ENCODE measurements at regions not wholly inside any gene's neighbourhood (a gene's known extent, or its start where the extent isn't known, plus 50 kb on each side); places are given as distances from the start of the nearest gene placed in this dataset.

DNA sequence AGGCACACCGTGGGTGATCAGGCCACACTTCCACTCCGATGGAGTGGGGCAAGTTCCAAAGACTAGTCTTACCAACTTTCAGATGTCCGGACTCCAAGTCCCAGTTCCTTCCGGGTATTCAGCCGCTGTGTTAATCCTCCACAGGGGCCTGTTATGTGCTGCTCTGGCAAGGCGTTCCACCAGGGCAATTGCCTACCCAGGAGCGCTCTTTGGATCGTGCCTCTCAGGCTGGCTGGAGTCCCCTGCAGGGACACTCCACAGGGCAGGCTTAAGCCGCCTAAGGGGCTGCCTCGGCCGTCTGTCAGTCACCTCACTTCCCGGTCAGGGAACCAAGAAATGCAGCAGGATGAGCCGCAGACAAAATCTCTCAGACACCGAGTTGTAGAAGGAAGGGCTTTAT is 118.7 kb upstream of the CCNG1 start:
- Mint-ChIP-seq H3K9me3 (peaks cover 10% of the 10 kb centered on the region; the same call in 2 of the 3 replicates), H3K36me3 (ENCODE audit: low read depth) (peaks cover 18% of the 10 kb centered on the region; the same call in 2 of the 3 replicates), H3K27ac (no peak overlapping the region), H3K4me1 (peaks cover 2% of the 10 kb centered on the region), H3K4me3 (no peak overlapping the region), H3K27me3 (ENCODE audit: insufficient read depth, low read depth, poor library complexity) (no peaks in the 10 kb centered on the region)
- no peaks in the 10 kb centered on the region for H3K36me3 ChIP-seq (ENCODE audit: insufficient read depth)
- no peaks in the 10 kb centered on the region for H3K79me2 ChIP-seq (replicated peaks; ENCODE audit: insufficient read depth)
- H4K20me1 ChIP-seq (replicated peaks; ENCODE audit: insufficient read depth) = no peaks in the 10 kb centered on the region
- H3K4me1 ChIP-seq (ENCODE audit: insufficient read depth) = 0 out of 2 replicates have a peak, but pooled peaks cover under 1% of the 10 kb centered on the region
- H3F3A ChIP-seq (replicated peaks; ENCODE audit: low read depth) = no peaks in the 10 kb centered on the region
- no peaks in the 10 kb centered on the region for H3K9me2 ChIP-seq (ENCODE audit: insufficient read depth)
- H3K27ac ChIP-seq (ENCODE audit: low read depth) = no peak overlapping the region
- no peak overlapping the region for H3K4me2 ChIP-seq
- H3K4me3 ChIP-seq = no peak overlapping the region
- DNase-seq (ENCODE audit: low spot score) = no peak
- ATAC-seq = peak; percentile 70; the same call in 2 of the 3 replicates
- no peak for TF ChIP-seq EZH2phosphoT487 (IDR thresholded peaks at IDR 0.05; ENCODE audit: unreplicated experiment)
- TF ChIP-seq, protein P1, sequence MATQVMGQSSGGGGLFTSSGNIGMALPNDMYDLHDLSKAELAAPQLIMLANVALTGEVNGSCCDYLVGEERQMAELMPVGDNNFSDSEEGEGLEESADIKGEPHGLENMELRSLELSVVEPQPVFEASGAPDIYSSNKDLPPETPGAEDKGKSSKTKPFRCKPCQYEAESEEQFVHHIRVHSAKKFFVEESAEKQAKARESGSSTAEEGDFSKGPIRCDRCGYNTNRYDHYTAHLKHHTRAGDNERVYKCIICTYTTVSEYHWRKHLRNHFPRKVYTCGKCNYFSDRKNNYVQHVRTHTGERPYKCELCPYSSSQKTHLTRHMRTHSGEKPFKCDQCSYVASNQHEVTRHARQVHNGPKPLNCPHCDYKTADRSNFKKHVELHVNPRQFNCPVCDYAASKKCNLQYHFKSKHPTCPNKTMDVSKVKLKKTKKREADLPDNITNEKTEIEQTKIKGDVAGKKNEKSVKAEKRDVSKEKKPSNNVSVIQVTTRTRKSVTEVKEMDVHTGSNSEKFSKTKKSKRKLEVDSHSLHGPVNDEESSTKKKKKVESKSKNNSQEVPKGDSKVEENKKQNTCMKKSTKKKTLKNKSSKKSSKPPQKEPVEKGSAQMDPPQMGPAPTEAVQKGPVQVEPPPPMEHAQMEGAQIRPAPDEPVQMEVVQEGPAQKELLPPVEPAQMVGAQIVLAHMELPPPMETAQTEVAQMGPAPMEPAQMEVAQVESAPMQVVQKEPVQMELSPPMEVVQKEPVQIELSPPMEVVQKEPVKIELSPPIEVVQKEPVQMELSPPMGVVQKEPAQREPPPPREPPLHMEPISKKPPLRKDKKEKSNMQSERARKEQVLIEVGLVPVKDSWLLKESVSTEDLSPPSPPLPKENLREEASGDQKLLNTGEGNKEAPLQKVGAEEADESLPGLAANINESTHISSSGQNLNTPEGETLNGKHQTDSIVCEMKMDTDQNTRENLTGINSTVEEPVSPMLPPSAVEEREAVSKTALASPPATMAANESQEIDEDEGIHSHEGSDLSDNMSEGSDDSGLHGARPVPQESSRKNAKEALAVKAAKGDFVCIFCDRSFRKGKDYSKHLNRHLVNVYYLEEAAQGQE (IDR thresholded peaks at IDR 0.05; ENCODE audit: unreplicated experiment) = no peak
- no peak for TF ChIP-seq STAT1 (IDR thresholded peaks at IDR 0.05; ENCODE audit: unreplicated experiment)
- TF ChIP-seq, protein P2, sequence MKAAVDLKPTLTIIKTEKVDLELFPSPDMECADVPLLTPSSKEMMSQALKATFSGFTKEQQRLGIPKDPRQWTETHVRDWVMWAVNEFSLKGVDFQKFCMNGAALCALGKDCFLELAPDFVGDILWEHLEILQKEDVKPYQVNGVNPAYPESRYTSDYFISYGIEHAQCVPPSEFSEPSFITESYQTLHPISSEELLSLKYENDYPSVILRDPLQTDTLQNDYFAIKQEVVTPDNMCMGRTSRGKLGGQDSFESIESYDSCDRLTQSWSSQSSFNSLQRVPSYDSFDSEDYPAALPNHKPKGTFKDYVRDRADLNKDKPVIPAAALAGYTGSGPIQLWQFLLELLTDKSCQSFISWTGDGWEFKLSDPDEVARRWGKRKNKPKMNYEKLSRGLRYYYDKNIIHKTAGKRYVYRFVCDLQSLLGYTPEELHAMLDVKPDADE (IDR thresholded peaks at IDR 0.05) = no peak
- no peak for TF ChIP-seq ZNF114 (CRISPR knock-in tag; IDR thresholded peaks at IDR 0.05)
- TF ChIP-seq ZNF331 (CRISPR knock-in tag; IDR thresholded peaks at IDR 0.05; ENCODE audit: low read depth) = no peak
- TF ChIP-seq POLR2AphosphoS5 (IDR thresholded peaks at IDR 0.05; ENCODE audit: low read depth) = no peak
- TF ChIP-seq EZH2 (IDR thresholded peaks at IDR 0.05; ENCODE audit: low read depth, unreplicated experiment) = no peak
- TF ChIP-seq, protein P3, sequence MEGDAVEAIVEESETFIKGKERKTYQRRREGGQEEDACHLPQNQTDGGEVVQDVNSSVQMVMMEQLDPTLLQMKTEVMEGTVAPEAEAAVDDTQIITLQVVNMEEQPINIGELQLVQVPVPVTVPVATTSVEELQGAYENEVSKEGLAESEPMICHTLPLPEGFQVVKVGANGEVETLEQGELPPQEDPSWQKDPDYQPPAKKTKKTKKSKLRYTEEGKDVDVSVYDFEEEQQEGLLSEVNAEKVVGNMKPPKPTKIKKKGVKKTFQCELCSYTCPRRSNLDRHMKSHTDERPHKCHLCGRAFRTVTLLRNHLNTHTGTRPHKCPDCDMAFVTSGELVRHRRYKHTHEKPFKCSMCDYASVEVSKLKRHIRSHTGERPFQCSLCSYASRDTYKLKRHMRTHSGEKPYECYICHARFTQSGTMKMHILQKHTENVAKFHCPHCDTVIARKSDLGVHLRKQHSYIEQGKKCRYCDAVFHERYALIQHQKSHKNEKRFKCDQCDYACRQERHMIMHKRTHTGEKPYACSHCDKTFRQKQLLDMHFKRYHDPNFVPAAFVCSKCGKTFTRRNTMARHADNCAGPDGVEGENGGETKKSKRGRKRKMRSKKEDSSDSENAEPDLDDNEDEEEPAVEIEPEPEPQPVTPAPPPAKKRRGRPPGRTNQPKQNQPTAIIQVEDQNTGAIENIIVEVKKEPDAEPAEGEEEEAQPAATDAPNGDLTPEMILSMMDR (conservative IDR thresholded peaks at IDR 0.05; ENCODE audit: low read depth in 2 of 2) = no peak
- TF ChIP-seq JUNB (IDR thresholded peaks at IDR 0.05; ENCODE audit: unreplicated experiment) = no peak
- no peak for TF ChIP-seq NANOG (IDR thresholded peaks at IDR 0.05; ENCODE audit: borderline replicate concordance)
- no peak for TF ChIP-seq CREB1 (CRISPR knock-in tag; IDR thresholded peaks at IDR 0.05; ENCODE audit: low read depth)
- TF ChIP-seq, protein P4, sequence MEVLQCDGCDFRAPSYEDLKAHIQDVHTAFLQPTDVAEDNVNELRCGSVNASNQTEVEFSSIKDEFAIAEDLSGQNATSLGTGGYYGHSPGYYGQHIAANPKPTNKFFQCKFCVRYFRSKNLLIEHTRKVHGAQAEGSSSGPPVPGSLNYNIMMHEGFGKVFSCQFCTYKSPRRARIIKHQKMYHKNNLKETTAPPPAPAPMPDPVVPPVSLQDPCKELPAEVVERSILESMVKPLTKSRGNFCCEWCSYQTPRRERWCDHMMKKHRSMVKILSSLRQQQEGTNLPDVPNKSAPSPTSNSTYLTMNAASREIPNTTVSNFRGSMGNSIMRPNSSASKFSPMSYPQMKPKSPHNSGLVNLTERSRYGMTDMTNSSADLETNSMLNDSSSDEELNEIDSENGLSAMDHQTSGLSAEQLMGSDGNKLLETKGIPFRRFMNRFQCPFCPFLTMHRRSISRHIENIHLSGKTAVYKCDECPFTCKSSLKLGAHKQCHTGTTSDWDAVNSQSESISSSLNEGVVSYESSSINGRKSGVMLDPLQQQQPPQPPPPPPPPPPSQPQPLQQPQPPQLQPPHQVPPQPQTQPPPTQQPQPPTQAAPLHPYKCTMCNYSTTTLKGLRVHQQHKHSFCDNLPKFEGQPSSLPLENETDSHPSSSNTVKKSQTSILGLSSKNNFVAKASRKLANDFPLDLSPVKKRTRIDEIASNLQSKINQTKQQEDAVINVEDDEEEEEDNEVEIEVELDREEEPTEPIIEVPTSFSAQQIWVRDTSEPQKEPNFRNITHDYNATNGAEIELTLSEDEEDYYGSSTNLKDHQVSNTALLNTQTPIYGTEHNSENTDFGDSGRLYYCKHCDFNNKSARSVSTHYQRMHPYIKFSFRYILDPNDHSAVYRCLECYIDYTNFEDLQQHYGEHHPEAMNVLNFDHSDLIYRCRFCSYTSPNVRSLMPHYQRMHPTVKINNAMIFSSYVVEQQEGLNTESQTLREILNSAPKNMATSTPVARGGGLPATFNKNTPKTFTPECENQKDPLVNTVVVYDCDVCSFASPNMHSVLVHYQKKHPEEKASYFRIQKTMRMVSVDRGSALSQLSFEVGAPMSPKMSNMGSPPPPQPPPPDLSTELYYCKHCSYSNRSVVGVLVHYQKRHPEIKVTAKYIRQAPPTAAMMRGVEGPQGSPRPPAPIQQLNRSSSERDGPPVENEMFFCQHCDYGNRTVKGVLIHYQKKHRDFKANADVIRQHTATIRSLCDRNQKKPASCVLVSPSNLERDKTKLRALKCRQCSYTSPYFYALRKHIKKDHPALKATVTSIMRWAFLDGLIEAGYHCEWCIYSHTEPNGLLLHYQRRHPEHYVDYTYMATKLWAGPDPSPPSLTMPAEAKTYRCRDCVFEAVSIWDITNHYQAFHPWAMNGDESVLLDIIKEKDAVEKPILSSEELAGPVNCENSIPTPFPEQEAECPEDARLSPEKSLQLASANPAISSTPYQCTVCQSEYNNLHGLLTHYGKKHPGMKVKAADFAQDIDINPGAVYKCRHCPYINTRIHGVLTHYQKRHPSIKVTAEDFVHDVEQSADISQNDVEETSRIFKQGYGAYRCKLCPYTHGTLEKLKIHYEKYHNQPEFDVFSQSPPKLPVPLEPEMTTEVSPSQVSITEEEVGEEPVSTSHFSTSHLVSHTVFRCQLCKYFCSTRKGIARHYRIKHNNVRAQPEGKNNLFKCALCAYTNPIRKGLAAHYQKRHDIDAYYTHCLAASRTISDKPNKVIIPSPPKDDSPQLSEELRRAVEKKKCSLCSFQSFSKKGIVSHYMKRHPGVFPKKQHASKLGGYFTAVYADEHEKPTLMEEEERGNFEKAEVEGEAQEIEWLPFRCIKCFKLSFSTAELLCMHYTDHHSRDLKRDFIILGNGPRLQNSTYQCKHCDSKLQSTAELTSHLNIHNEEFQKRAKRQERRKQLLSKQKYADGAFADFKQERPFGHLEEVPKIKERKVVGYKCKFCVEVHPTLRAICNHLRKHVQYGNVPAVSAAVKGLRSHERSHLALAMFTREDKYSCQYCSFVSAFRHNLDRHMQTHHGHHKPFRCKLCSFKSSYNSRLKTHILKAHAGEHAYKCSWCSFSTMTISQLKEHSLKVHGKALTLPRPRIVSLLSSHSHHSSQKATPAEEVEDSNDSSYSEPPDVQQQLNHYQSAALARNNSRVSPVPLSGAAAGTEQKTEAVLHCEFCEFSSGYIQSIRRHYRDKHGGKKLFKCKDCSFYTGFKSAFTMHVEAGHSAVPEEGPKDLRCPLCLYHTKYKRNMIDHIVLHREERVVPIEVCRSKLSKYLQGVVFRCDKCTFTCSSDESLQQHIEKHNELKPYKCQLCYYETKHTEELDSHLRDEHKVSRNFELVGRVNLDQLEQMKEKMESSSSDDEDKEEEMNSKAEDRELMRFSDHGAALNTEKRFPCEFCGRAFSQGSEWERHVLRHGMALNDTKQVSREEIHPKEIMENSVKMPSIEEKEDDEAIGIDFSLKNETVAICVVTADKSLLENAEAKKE (CRISPR knock-in tag; IDR thresholded peaks at IDR 0.05) = no peak
- H3K27me3 ChIP-seq (ENCODE audit: insufficient read depth) = no peaks in the 10 kb centered on the region
- no peak overlapping the region for H2AFZ ChIP-seq

All from GM23338 (cell line).